ENCODE measurements at regions not wholly inside any gene's neighbourhood (a gene's known extent, or its start where the extent isn't known, plus 50 kb on each side); places are given as distances from the start of the nearest gene placed in this dataset.
A peak's percentile ranks its signal among the peaks of the same experiment; 100 is the strongest.

DNA sequence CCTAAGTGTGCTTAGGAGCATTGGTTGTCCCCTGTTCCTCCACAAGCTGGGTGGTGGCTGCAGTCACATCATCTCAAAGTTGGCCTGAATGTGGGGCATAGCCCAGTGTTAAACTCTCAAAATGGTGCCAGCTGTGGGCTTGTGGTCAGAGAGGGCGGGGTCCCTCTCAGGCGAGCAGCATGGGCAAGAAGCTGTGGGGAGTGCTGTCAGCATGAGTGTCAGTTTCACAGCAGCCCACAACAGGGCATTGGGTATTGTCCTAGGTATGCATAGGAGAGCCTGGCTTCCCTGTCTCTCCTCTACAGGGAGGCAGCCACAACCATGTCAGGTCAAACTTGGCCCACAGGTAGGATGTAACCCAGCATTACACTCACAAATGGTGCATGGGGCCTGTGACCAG lies 285.6 kb upstream of the THSD7B start:
- H3K4me1 Mint-ChIP-seq = no peaks in the 10 kb centered on the region
- no peak overlapping the region for H3K27ac Mint-ChIP-seq
- H3K27me3 Mint-ChIP-seq = no peaks in the 10 kb centered on the region
- CTCF ChIA-PET = no interaction called here
- peaks cover 2% of the 10 kb centered on the region for H3K36me3 Mint-ChIP-seq
- no peak overlapping the region for H3K4me3 Mint-ChIP-seq
- DNase-seq = no peak
- peaks cover 7% of the 10 kb centered on the region for H3K9me3 Mint-ChIP-seq

DNA sequence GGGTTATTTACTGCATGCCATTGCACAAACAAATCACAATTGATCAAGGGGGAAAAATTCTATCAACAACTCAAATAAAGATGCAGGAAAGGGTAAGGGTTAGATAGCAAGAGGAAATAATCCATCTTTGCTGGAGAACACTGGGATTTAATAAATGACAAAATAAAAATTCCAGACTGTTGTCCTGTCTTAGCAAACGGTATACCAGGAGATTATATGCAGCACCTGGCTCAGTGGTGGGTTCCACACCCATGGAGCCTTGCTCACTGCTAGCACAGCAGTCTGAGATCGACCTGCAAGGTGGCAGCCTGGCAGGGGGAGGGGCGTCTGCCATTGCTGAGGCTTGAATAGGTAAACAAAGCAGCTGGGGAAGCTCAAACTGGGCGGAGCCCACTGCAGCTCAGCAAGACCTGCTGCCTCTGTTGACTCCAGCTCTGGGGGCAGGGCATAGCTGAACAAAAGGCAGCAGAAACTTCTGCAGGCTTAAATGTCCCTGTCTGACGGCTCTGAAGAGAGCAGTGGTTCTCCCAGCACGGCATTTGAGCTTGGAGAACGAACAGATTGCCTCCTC lies 296.5 kb upstream of the THSD7B start:
- CTCF ChIA-PET = no interaction called here
- H3K9me3 Mint-ChIP-seq = no peaks in the 10 kb centered on the region
- H3K27me3 Mint-ChIP-seq = peaks cover 4% of the 10 kb centered on the region
- H3K4me3 Mint-ChIP-seq = no peak overlapping the region
- no peaks in the 10 kb centered on the region for H3K36me3 Mint-ChIP-seq
- H3K4me1 Mint-ChIP-seq = no peaks in the 10 kb centered on the region
- no peak overlapping the region for H3K27ac Mint-ChIP-seq
- DNase-seq = no peak

DNA sequence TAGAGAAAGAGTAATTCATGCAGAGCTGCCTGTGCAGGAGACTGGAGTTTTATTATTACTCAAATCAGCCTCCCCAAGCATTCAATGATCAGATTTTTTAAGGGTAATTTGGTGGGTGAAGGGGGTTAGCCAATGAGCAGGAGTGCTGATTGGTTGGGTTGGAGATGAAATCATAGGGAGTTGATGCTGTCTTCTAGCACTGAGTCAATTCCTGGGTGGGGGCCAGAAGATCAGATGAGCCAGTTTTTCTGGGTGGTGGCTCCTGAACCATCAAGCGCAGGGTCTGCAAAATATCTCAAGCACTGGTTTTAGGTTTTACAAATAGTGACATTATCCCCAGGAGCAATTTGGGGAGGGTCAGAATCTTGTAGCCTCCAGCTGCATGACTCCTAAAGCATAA lies 312.8 kb upstream of the THSD7B start:
- Mint-ChIP-seq H3K27ac (no peak overlapping the region), H3K4me3 (no peak overlapping the region), H3K36me3 (no peaks in the 10 kb centered on the region), H3K9me3 (no peaks in the 10 kb centered on the region), H3K27me3 (peaks cover 27% of the 10 kb centered on the region), H3K4me1 (no peaks in the 10 kb centered on the region)
- DNase-seq = no peak
- CTCF ChIA-PET = no interaction called here

DNA sequence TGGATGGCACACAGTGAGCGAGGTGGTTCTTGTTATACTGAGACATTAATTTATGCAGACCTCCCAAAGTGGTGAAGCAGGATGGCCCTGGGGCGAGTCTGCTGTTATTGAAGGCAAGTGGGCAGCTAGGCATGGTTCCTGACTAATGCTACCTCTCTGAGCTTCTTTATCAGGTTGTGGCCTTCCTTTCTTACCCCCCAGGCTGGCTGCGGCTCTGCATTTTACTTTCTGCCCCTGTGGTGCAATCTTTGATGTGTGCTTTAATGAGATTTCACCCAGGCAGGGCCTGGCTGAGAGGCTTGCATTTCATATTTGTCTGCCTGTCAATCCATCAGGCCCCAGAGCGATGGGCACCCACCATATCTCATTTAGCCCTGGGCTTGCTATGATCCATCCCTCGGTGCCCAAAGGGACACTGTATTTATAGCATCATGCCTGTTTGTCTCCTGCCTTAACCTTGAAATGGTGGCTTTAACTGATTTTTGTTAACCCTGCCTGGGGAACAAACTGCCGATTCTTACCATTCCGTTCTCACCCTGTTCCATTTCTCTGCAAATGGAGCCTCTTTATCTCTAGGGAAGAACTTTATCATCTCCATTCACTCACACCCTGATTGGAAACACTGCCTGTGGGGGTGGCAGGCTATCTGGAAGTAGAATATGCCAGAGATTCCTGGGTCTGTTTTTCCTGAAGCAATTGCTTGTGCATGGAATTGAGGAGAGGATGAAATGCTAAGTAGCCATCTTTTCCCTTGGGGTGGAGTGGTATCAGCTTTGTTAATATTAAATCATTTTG lies 316.2 kb upstream of the THSD7B start:
- DNase-seq = no peak
- Mint-ChIP-seq H3K9me3 (no peaks in the 10 kb centered on the region), H3K4me1 (no peaks in the 10 kb centered on the region), H3K27ac (no peak overlapping the region), H3K36me3 (no peaks in the 10 kb centered on the region), H3K4me3 (no peak overlapping the region), H3K27me3 (peaks cover 16% of the 10 kb centered on the region)
- CTCF ChIA-PET = no interaction called here

DNA sequence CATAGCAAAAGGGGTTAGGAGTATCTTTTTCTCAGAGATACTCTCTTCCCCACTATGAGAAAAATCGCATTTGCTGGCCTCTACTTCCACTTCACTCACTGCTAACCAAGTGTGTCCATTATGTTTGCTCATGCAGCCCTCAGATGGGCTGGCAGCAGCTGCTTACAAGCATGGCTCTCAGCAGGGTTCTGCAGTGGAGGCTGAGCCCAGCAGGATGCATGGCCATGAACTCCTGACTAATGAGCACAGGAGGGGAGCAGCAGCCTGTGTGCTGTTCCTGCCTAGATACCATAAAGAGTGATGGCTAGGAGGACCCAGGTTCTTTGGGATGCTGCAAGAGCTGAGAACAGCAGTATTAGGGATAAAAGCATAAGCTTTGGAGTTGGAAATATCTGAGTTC lies 316.9 kb upstream of the THSD7B start:
- CTCF ChIA-PET = no interaction called here

DNA sequence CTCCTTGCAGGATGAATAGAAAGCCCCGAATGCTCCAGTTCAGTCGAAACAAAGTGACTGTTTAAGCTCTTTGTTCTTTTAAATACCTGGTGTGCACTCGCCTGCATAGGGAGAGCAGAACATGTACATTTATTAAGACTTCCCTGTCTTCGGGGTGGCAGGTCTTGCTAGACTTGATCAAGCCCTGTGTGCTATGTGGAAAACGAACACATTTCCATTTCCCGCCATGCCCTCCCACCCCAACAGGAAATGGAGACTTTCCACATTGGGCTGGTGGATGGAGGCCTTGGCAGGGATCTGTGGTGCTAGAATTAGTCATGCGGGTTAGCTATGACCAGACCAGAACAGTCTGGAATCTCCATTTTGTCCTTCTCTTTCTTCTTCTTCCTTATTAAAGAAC lies 321.0 kb upstream of the THSD7B start:
- Mint-ChIP-seq H3K36me3 (no peaks in the 10 kb centered on the region), H3K4me1 (no peaks in the 10 kb centered on the region), H3K4me3 (no peak overlapping the region), H3K27me3 (peaks cover 32% of the 10 kb centered on the region), H3K27ac (no peak overlapping the region), H3K9me3 (no peaks in the 10 kb centered on the region)
- DNase-seq = no peak
- CTCF ChIA-PET = no interaction called here

More for the DNA sequence above, 316.9 kb upstream of the THSD7B start:
- Mint-ChIP-seq H3K36me3 (no peaks in the 10 kb centered on the region), H3K27ac (no peak overlapping the region), H3K9me3 (no peaks in the 10 kb centered on the region), H3K27me3 (peaks cover 17% of the 10 kb centered on the region), H3K4me3 (no peak overlapping the region), H3K4me1 (no peaks in the 10 kb centered on the region)
- DNase-seq = no peak

DNA sequence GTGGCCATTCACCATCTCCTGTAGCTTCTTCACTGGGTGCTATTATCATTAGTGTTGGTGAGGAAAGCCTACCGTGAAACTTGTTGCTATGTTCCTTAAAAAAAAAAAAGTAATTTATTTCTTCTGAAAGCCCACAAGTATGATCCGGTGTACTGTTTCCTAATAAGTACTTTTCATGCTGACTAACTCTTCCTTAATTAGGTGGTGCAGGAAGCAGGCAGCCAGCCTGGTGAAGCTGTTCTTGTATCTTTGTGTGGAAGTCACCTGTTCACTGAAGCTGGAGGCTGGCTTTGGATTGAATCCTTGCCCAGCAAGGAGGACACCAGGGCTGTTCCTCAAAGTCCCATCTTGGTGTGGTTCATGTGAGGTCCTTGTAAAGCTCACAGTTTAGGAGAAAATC lies 321.7 kb upstream of the THSD7B start:
- H3K9me3 Mint-ChIP-seq = no peaks in the 10 kb centered on the region
- H3K4me1 Mint-ChIP-seq = no peaks in the 10 kb centered on the region
- no peak for DNase-seq
- H3K27ac Mint-ChIP-seq = no peak overlapping the region
- H3K27me3 Mint-ChIP-seq = peaks cover 31% of the 10 kb centered on the region
- no peaks in the 10 kb centered on the region for H3K36me3 Mint-ChIP-seq
- CTCF ChIA-PET = no interaction called here
- no peak overlapping the region for H3K4me3 Mint-ChIP-seq

DNA sequence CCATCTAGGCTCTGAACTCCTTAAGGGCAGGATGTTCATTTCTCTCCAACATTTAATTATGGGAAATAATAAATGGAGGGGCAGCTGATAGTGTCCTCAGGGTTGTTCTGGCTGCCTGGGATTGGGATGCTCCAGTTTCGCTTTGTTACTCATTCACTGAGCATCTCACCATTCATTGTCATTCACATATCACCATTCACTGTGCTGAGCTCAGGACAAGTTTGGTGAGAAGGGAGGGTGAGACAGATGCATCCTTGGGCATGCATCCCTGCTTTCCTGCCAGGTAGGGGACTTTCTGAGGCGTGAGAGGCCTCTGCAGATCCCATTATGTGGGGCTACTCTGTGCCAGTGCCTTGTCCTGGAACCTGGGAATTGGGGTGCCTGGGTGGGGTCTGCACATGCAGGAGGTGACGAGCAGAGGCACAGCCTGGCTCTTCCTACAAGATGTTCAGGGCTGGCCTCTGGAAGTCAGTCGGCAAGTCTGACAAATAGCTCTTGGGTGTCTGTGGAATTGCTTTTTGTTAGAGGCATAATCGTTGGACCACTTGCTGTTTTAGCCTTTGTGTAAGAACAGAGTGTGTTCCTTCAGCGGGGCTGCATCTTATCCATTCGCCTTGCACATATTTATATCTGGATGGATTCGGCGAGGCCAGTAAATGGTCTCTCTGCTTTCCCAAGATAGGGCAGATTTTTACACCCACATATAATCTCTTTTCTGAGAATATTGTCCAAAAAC lies 323.2 kb upstream of the THSD7B start:
- CTCF ChIA-PET = interaction anchor here (0.6 kb wide), 1 partner anchor 550 kb away, joined by 3 read pairs; no protein-coding TSS in a partner anchor
- no peaks in the 10 kb centered on the region for H3K9me3 Mint-ChIP-seq
- no peak overlapping the region for H3K27ac Mint-ChIP-seq

DNA sequence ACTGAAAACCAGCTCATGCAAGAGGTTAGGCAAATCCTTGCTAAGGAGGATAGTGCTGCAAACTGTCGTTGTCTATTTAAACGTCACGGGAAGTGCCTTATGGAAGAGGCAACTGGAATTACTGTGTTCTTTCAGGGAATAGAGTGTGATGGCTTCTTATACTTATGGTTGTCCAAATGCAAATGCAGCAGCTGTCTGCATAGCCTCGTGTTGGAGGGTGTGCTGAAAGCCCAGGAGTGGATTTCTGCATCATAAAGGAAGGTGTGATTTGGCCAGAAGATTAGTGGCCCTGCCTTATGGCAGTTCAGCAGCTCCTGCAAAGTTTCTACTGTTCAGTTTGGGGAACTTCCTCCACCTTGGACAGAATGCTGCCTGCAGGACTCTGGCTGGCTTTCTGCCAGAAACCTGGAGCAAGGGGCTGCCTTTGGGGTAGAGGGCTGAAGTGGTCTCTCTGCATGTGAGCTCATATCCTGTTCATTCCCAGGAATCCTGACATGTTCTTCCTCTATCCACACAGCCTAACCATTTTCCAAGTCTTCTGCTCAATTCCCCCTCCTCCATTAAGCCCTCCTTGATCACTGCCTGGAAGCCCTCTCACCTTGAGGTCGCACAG lies 321.2 kb upstream of the CXCR4 start:
- H3K9me3 Mint-ChIP-seq = no peaks in the 10 kb centered on the region
- CTCF ChIA-PET = no interaction called here
- no peak overlapping the region for H3K4me3 Mint-ChIP-seq
- H3K36me3 Mint-ChIP-seq = no peaks in the 10 kb centered on the region
- DNase-seq = no peak
- peaks cover 31% of the 10 kb centered on the region for H3K27me3 Mint-ChIP-seq
- H3K27ac Mint-ChIP-seq = no peak overlapping the region
- H3K4me1 Mint-ChIP-seq = no peaks in the 10 kb centered on the region

More for the DNA sequence above, 323.2 kb upstream of the THSD7B start:
- Mint-ChIP-seq H3K36me3 (no peaks in the 10 kb centered on the region), H3K4me1 (no peaks in the 10 kb centered on the region), H3K27me3 (peaks cover 31% of the 10 kb centered on the region), H3K4me3 (no peak overlapping the region)
- no peak for DNase-seq

DNA sequence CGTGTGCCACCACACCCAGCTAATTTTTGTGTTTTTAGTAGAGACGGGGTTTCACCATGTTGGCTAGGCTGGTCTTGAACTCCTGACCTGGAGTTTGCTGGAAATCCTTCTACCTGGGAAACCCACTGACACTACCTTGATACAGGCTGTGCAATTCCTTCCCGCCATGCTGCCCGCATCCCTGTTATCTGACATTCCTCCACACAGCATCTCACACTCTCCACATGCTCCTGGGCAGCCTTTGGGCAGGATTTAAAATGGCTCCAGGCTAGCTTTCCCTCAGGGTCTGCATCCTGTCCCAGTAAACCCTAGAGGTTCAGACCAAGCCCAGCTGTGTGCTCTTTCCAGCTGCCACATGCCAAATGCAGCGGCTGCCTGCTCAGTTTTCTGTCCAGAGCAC lies 319.5 kb upstream of the CXCR4 start:
- DNase-seq = no peak
- Mint-ChIP-seq H3K27ac (no peak overlapping the region), H3K4me1 (no peaks in the 10 kb centered on the region), H3K27me3 (peaks cover 26% of the 10 kb centered on the region), H3K4me3 (no peak overlapping the region), H3K9me3 (no peaks in the 10 kb centered on the region), H3K36me3 (no peaks in the 10 kb centered on the region)
- CTCF ChIA-PET = no interaction called here

DNA sequence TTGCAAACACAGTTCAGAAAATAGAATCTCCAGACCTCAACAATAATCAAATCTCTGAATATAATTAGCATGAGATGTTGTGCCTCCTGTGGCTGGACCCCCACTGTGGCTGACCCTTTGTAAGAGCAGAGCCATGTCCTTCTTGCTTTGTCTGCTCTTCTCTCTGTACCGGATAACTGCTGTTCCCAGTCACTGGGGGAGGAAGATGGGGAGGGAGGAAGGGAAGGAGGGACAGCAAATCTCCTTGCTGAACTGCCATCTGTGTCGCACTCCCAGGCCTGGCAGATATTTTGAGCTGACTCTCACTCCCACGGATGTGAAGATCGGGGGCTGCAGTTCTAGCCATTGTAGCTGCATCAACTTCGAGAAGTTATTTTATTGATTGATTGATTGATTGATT lies 319.0 kb upstream of the CXCR4 start:
- CTCF ChIA-PET = no interaction called here
- Mint-ChIP-seq H3K9me3 (no peaks in the 10 kb centered on the region), H3K27ac (no peak overlapping the region), H3K4me1 (no peaks in the 10 kb centered on the region), H3K36me3 (no peaks in the 10 kb centered on the region), H3K4me3 (no peak overlapping the region), H3K27me3 (peaks cover 22% of the 10 kb centered on the region)
- no peak for DNase-seq

DNA sequence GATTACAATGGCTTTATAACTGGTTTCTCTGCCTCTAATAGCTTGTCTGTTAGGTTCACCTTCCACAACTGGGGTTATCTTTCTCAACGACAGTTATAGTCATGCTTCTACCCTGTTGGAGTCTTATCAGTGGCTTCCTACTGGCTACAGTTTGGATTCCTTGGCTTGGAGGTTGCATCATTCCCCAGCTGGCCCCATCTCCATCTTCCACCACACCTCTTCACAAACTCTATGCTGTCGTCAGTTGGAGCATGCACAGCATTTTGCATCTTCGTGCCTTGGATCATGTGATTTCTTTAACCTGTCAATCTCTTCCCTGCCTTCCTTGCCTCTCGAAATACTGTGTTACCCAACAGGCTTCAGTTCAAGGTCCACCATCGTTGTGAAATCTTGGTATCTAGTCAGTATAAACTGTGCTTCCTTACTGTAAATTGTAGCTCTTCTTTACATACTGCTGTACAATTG lies 316.3 kb upstream of the CXCR4 start:
- Mint-ChIP-seq H3K4me1 (no peaks in the 10 kb centered on the region), H3K36me3 (no peaks in the 10 kb centered on the region), H3K9me3 (no peaks in the 10 kb centered on the region), H3K27me3 (peaks cover 9% of the 10 kb centered on the region), H3K4me3 (no peak overlapping the region), H3K27ac (no peak overlapping the region)
- no peak for DNase-seq
- CTCF ChIA-PET = interaction anchor here (0.7 kb wide), 1 partner anchor 10 kb away, joined by 3 read pairs; no protein-coding TSS in a partner anchor

DNA sequence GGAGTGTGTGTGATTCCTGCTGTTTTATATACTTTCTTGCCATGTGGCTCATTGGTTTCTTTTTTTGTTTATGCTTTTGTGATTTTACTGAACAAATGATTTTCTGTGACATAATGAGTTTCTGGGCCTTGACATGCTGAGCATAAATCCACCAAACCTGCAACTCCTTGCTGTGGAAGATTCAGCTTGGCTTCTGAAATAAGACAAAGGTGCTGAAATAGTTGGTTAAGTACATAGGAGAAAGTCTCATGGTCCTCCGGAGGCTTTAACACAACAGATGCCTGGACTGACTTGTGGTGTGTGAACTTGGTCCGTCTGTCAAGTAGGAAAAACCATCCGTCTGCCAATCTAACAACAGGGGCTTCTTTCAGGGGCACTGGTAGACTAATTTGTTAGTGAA lies 315.3 kb upstream of the CXCR4 start:
- H3K4me1 Mint-ChIP-seq = no peaks in the 10 kb centered on the region
- no peaks in the 10 kb centered on the region for H3K9me3 Mint-ChIP-seq
- H3K36me3 Mint-ChIP-seq = no peaks in the 10 kb centered on the region
- no peak overlapping the region for H3K4me3 Mint-ChIP-seq
- no peak overlapping the region for H3K27ac Mint-ChIP-seq
- DNase-seq = no peak
- CTCF ChIA-PET = no interaction called here
- H3K27me3 Mint-ChIP-seq = peaks cover 8% of the 10 kb centered on the region

DNA sequence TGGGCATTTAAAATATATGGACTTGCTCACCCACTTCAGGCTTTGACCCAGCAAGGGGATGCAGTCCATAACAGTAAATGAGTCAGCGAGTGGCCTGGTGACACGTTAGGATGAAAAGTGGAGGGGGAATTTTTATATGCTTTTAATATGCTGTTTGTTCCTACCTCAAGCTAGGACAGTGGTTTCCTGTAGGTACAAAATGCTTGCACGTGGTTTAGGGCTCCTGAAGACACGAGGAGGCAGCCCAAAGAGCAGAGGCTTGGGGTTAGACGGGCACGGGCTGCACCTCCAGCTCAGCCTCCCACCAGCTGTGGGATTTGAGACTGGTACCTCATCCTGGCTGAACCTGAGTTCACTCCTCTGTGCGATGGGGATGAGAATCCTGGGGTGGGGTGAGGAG lies 306.2 kb upstream of the CXCR4 start:
- H3K4me3 Mint-ChIP-seq = peak overlapping the region; percentile 68
- DNase-seq = peak; percentile 34
- H3K27me3 Mint-ChIP-seq = peaks cover 55% of the 10 kb centered on the region
- H3K4me1 Mint-ChIP-seq = peaks cover 23% of the 10 kb centered on the region
- no peak overlapping the region for H3K27ac Mint-ChIP-seq
- H3K9me3 Mint-ChIP-seq = no peaks in the 10 kb centered on the region
- CTCF ChIA-PET = interaction anchor here (0.6 to 2.9 kb wide), 10 partner anchors 10 to 1658 kb away, joined by 3 to 13 read pairs (median 4); no protein-coding TSS in a partner anchor
- no peaks in the 10 kb centered on the region for H3K36me3 Mint-ChIP-seq
